ENCODE measurements at regions not wholly inside any gene's neighbourhood (a gene's known extent, or its start where the extent isn't known, plus 50 kb on each side); places are given as distances from the start of the nearest gene placed in this dataset.
A peak's percentile ranks its signal among the peaks of the same experiment; 100 is the strongest.

DNA sequence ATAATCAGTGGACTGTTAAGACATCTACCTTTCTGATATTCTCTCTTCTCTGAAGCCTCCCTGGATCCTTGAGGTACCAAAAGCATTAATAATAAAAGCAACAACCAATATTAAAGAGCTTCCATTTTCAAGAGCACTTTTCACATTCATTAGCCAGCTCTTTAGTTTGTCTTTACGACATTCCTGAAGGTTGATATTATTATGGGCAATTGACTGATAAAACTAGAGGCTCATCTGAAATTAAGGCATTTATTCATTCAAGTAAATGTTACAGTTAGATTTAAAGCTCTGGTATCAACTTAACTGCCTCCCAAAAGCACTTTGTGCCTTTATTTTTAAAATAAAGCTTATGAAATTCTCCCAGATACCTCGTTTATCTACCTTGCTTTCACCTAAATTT lies 199.6 kb downstream of the PLK2 start:
- DNase-seq (ENCODE audit: low read depth), result no peak

DNA sequence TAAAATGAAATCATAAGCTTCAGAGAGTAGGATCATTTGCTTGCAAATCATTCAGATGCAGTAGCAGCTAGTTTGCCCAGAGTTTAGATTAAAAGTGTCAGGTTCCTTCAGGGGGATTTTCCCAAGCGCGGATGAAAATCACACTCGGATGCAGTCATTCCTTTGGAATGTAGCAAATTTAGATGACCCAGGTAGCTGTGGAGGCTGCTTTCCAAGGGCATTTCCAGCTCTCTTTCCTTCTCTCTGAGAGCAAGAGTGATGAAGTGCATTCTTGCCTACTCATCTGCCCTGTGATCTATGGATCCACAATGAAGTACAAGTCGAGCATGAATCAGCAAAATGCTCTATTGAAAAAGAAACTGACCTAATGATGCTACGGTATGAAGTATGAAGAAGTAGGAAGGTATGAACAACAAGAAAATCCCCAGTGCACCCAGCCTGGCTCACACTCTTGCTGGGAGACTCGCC lies 200.2 kb downstream of the PLK2 start:
- TF ChIP-seq, protein P1, sequence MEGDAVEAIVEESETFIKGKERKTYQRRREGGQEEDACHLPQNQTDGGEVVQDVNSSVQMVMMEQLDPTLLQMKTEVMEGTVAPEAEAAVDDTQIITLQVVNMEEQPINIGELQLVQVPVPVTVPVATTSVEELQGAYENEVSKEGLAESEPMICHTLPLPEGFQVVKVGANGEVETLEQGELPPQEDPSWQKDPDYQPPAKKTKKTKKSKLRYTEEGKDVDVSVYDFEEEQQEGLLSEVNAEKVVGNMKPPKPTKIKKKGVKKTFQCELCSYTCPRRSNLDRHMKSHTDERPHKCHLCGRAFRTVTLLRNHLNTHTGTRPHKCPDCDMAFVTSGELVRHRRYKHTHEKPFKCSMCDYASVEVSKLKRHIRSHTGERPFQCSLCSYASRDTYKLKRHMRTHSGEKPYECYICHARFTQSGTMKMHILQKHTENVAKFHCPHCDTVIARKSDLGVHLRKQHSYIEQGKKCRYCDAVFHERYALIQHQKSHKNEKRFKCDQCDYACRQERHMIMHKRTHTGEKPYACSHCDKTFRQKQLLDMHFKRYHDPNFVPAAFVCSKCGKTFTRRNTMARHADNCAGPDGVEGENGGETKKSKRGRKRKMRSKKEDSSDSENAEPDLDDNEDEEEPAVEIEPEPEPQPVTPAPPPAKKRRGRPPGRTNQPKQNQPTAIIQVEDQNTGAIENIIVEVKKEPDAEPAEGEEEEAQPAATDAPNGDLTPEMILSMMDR (conservative IDR thresholded peaks at IDR 0.05; ENCODE audit: low read depth, low read length), result no peak
- no peak overlapping the region for H3K4me3 ChIP-seq (ENCODE audit: low read length)
- peak; percentile 84 for DNase-seq (ENCODE audit: low read depth)

More for the DNA sequence above, 199.6 kb downstream of the PLK2 start:
- TF ChIP-seq, protein P1 (conservative IDR thresholded peaks at IDR 0.05; ENCODE audit: low read depth, low read length), result no peak
- H3K4me3 ChIP-seq (ENCODE audit: low read length), result no peak overlapping the region

DNA sequence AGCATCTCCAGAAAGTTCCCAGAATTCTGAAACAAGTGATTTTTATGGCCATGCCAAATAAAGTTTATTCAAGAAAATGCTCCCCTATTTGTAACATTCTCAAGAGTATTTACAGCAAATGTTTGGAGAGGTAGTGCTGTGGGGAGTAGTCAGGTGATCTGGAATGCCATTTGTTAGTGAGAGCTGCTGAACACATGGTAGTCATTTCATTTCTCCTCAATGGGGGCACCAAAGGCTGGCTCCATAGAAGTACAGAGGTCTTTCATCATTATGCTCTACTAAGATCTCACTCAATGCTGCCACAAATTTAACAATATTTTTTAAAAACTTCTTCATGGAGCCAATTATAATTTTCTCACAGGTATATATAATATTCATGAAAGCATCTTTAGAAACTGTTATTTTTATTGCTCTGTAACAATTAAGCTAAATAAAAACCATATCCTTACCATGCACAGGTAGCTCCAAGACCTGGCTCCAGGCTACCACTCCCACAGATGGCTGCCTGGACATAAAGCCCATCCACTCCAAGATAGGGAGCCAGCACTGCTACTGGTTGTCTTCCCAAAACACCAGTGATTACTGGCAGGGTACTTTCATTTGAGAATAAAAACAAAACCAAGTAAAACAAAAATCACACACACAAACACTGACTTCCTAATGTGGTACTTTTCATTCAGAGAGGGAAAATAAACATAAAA lies 200.8 kb downstream of the PLK2 start:
- H3K4me3 ChIP-seq (ENCODE audit: low read length), result no peak overlapping the region
- no peak for DNase-seq (ENCODE audit: low read depth)
- TF ChIP-seq, protein P1 (conservative IDR thresholded peaks at IDR 0.05; ENCODE audit: low read depth, low read length), result no peak

DNA sequence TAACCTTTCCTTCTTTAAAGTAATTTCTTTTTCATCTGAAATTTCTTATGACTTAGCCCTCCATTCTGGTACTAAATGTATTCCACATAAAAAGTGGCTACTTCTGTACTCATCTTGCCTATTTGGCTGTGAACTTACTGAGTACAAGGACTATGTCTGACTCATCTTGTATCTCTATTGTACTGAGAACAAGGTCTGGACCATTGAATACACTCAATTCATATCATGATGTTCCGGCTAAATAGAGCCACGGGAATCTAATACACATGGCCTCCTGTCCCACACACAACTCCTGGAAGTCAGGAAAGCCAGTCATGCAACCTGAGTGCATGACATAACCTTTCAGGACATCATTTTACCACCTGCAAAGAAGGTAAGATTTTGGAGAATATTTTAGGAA lies 203.9 kb downstream of the PLK2 start:
- H3K4me3 ChIP-seq (ENCODE audit: low read length), result no peak overlapping the region
- TF ChIP-seq, protein P1 (conservative IDR thresholded peaks at IDR 0.05; ENCODE audit: low read depth, low read length), result no peak
- no peak for DNase-seq (ENCODE audit: low read depth)

DNA sequence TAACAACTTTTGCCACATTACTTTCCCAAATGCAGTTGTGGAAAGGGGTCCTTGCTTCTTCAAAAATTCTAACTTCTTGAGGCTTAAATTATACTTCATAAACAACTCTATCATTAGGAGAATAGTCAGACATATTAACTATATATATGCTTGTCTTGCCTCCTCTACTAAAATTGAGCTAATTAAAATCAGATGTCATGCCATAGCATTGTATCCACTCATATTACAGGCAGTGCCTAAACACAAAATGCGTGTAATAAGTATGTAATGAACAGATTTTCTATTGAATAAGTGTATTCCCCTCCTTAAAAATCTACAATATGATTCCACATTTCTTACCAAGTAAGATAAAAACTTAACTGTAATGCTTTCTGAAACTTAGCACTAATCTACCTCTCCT lies 204.5 kb downstream of the PLK2 start:
- no peak for DNase-seq (ENCODE audit: low read depth)
- H3K4me3 ChIP-seq (ENCODE audit: low read length), result no peak overlapping the region
- TF ChIP-seq, protein P1 (conservative IDR thresholded peaks at IDR 0.05; ENCODE audit: low read depth, low read length), result no peak

DNA sequence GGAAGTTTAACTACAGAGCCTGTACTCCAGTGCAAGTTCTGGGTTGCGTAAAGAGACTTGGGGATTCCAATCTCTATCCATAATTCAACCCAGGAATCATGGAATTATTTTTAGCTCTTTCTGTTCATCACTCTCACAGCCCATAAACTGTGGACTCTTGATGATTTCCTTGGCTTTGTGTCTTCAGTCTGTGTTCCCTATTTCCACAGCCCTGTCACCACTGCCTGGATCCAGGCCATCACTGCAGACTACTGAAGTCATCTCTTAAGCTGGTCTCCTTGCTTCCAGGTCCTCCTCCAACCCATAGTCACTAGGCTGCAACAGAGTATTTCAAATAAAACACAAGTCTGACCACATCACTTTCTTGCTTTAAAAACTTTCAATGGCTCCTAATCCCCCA lies 211.7 kb downstream of the PLK2 start:
- TF ChIP-seq, protein P1 (conservative IDR thresholded peaks at IDR 0.05; ENCODE audit: low read depth, low read length), result no peak
- DNase-seq (ENCODE audit: low read depth), result no peak
- no peak overlapping the region for H3K4me3 ChIP-seq (ENCODE audit: low read length)

DNA sequence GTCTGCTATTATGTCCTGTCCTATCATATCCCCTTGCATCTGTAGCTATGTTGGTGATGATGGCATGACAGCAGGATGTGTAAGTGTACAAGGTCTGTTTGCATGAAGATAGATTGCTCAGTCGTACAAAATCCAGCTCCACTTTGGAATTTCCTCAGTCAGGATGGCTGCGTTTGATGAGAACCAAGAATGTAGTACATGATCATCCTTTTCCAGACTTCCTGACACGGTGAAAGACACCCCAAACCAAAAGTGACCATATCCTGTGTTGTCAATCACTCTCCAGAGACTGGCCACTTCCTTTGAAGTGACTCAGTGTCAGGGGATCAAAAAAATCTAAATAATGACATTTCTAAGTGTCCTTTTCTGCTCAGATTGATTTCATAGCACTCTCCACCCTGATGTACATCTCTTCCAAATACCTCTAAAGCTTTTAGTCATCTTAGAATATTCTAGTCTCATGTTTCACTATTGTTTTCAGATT lies 213.4 kb downstream of the PLK2 start:
- no peak for DNase-seq (ENCODE audit: low read depth)
- TF ChIP-seq, protein P1 (conservative IDR thresholded peaks at IDR 0.05; ENCODE audit: low read depth, low read length), result no peak
- no peak overlapping the region for H3K4me3 ChIP-seq (ENCODE audit: low read length)

Data from retinal pigment epithelial cell (primary cell).